Adrenal gland (tissue), 5 donors: ENCODE measurements at regions not wholly inside any gene's neighbourhood (a gene's known extent, or its start where the extent isn't known, plus 50 kb on each side); places are given as distances from the start of the nearest gene placed in this dataset.

Source experiments
- POLR2A ChIP-seq, 2 donors: fragments of 450-650 bp; IDR thresholded peaks; one replicate each; pipeline ENCODE4 v1.6.1; 2017; ENCODE audit warnings: antibody characterized with exemption in 2 of 2, mild to moderate bottlenecking in 2 of 2, moderate library complexity in 1 of 2
- TF ChIP-seq, protein P1 (sequence below), 6 experiments: fragments of 450-650 bp in 4 of 6; fragments of 200-600 bp in 2 of 6; sonication (generic) in 1 of 6; IDR thresholded peaks; 1 replicate in 5 of 6; 2 replicates in 1 of 6; pipeline versions ENCODE4 v1.5.1 to v1.8.0; 2016 to 2021; ENCODE audit warnings: antibody characterized with exemption in 6 of 6, mild to moderate bottlenecking in 2 of 6, moderate library complexity in 1 of 6
- donor health status: DM: no; HTN: no; CAD: no.

DNA sequence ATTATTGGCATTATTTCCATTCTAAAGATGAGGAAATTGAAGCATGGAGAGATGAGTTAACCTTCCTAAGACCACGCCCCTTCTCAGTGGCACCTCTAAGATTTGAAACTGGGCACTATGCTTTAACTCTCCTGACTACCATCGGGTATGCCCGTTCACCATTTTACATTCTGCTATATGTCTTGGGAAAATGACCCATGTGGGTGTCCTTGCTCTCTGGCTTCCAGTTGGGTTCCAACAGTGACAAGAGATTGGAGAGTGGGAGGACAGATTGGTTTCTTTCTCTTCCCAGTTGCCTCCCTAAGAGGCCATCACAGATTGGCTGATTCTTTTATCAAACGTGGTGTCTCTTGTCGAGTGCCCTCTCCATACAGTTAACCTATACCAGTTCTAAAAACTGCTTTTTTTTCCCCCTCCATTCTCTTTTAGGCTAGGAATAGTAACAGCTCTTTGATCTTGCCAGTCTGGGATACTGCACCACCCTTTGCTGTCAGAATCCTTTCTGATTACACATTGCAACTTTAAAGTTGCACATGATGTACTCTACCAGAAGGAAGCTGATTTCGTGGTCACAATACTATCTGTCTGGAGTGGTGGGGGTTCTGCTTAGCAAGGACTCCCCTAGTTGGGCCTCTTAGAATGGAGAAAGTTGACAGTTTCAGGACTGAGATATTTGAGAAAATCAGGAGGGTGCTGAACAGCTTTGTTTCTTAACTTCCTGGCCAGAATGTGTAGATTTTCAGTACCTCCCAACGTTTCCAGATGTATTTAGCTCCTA is 88.0 kb upstream of the ELOVL5 start:
- TF ChIP-seq, protein P1, sequence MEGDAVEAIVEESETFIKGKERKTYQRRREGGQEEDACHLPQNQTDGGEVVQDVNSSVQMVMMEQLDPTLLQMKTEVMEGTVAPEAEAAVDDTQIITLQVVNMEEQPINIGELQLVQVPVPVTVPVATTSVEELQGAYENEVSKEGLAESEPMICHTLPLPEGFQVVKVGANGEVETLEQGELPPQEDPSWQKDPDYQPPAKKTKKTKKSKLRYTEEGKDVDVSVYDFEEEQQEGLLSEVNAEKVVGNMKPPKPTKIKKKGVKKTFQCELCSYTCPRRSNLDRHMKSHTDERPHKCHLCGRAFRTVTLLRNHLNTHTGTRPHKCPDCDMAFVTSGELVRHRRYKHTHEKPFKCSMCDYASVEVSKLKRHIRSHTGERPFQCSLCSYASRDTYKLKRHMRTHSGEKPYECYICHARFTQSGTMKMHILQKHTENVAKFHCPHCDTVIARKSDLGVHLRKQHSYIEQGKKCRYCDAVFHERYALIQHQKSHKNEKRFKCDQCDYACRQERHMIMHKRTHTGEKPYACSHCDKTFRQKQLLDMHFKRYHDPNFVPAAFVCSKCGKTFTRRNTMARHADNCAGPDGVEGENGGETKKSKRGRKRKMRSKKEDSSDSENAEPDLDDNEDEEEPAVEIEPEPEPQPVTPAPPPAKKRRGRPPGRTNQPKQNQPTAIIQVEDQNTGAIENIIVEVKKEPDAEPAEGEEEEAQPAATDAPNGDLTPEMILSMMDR (IDR thresholded peaks at IDR 0.05) = no peak
- no peak for TF ChIP-seq POLR2A (IDR thresholded peaks at IDR 0.05)
